Neutrophil (primary cell): ENCODE measurements at regions not wholly inside any gene's neighbourhood (a gene's known extent, or its start where the extent isn't known, plus 50 kb on each side); places are given as distances from the start of the nearest gene placed in this dataset.

Source experiments
- H3K27ac ChIP-seq: fragments of 200-600 bp; sonication (generic); 2 replicates; pipeline ENCODE4 v1.5.1; 2016; ENCODE audit warnings: mild to moderate bottlenecking, moderate library complexity
- H3K27me3 ChIP-seq: fragments of 200-600 bp; sonication (generic); 2 replicates; pipeline ENCODE4 v1.6.0; 2016; ENCODE audit warnings: mild to moderate bottlenecking
- H3K36me3 ChIP-seq: fragments of 200-600 bp; sonication (generic); 2 replicates; pipeline ENCODE4 v1.5.1; 2017
- H3K4me1 ChIP-seq, 2 experiments: fragments of 200-600 bp in 1 of 2; sonication (generic) in 1 of 2; 1 replicate in 1 of 2; 2 replicates in 1 of 2; pipeline versions ENCODE4 v1.5.1 to v1.6.1; 2013 to 2016; ENCODE audit warnings: low read depth in 1 of 2, low read length in 1 of 2, mild to moderate bottlenecking in 1 of 2, moderate library complexity in 1 of 2; ENCODE audit not compliant: control insufficient read depth in 1 of 2, insufficient read depth in 1 of 2
- H3K4me3 ChIP-seq, 2 experiments: fragments of 200-600 bp in 1 of 2; sonication (generic) in 1 of 2; 1 replicate in 1 of 2; 2 replicates in 1 of 2; pipeline ENCODE4 v1.5.1; 2013 to 2016; ENCODE audit warnings: low read depth in 1 of 2, low read length in 1 of 2, mild to moderate bottlenecking in 1 of 2, moderate library complexity in 1 of 2
- H3K9me3 ChIP-seq: fragments of 200-600 bp; sonication (generic); 2 replicates; pipeline ENCODE4 v1.5.1; 2016
- CTCF ChIP-seq: fragments of 200-600 bp; sonication (generic); IDR thresholded peaks from 2 replicates; pipeline ENCODE4 v1.5.1; 2016; ENCODE audit warnings: antibody characterized with exemption

GRCh38 chr10:113407218-113407617, 145.6 kb upstream of the HABP2 start:
- Histone ChIP-seq H3K9me3 (no peaks in the 10 kb centered on the region), H3K36me3 (no peaks in the 10 kb centered on the region), H3K4me3 (no peak overlapping the region), H3K27me3 (no peaks in the 10 kb centered on the region), H3K4me1 (no peaks in the 10 kb centered on the region), H3K27ac (no peak overlapping the region)
- TF ChIP-seq CTCF: no peak

DNA sequence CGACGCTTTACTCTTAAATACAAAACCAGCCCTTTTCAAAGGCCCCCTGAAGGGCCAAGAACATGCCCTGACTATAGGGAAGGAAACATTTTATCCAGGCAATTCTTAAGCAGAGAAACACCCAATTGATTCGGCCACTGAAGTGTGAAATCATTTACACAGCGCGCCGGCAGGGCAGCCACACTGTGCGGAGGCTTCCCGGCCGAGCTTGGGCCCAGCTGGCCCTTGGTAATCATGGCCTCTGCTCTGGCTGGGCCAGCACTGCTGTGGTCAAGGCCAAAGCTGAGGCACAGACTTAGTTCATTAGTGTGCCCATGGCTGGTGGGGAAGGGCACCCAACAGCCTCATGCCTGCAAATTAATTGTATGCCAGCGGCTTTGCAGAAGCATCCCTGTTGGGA, 143.7 kb upstream of the HABP2 start:
- Histone ChIP-seq H3K27me3 (no peaks in the 10 kb centered on the region), H3K9me3 (no peaks in the 10 kb centered on the region), H3K36me3 (no peaks in the 10 kb centered on the region), H3K4me1 (no peaks in the 10 kb centered on the region), H3K27ac (no peak overlapping the region), H3K4me3 (no peak overlapping the region)
- TF ChIP-seq CTCF: no peak

DNA sequence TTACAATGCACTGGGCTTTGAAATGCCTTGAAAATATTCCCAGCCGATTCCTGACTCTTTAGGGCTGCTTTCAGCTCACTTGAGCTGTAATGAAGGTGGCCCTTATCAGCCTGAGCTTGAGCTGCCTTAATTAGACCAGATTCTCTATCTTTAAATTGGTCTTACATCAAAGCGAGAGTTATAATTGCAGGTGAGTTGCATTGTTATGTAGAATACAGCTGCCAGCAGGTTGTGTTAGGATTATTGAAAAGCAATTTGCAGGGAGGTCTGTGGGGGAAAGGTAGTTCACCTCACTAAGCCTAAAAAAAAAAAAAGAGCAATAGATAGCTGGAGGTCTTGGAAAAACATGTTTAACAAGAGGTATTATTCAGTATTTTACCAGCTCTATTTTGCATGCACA, 142.2 kb upstream of the HABP2 start:
- Histone ChIP-seq H3K4me1 (no peaks in the 10 kb centered on the region), H3K27ac (no peak overlapping the region), H3K4me3 (no peak overlapping the region), H3K9me3 (no peaks in the 10 kb centered on the region), H3K36me3 (no peaks in the 10 kb centered on the region), H3K27me3 (no peaks in the 10 kb centered on the region)
- TF ChIP-seq CTCF: no peak

DNA sequence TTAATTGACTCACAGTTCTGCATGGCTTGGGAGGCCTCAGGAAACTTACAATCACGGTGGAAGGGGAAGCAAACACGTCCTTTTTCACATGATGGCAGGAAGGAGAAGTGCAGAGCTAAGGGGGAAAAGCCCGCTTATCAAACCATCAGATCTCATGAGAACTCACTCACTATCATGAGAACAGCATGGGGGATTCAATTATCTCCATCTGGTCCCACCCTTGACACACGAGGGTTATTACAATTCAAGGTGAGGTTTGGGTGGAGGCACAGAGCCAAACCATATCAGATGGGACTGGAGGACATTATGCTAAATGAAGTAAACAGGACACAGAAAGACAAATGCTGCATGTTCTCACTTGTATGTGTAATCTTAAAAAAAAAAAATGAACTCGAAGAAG, 141.4 kb upstream of the HABP2 start:
- Histone ChIP-seq H3K9me3 (no peaks in the 10 kb centered on the region), H3K27me3 (no peaks in the 10 kb centered on the region), H3K27ac (no peak overlapping the region), H3K4me1 (no peaks in the 10 kb centered on the region), H3K4me3 (no peak overlapping the region), H3K36me3 (no peaks in the 10 kb centered on the region)
- no peak for TF ChIP-seq CTCF

- Histone ChIP-seq H3K9me3 (no peaks in the 10 kb centered on the region), H3K4me1 (no peaks in the 10 kb centered on the region), H3K4me3 (no peak overlapping the region), H3K36me3 (no peaks in the 10 kb centered on the region), H3K27ac (no peak overlapping the region), H3K27me3 (no peaks in the 10 kb centered on the region)
- TF ChIP-seq CTCF: no peak
These were observed 140.7 kb upstream of the HABP2 start for GRCh38 chr10:113412161-113412560.

- no peak overlapping the region for H3K4me3 ChIP-seq
- H3K36me3 ChIP-seq: no peaks in the 10 kb centered on the region
- no peaks in the 10 kb centered on the region for H3K27me3 ChIP-seq
- no peaks in the 10 kb centered on the region for H3K9me3 ChIP-seq
- H3K4me1 ChIP-seq: no peaks in the 10 kb centered on the region
- no peak for TF ChIP-seq CTCF
- no peak overlapping the region for H3K27ac ChIP-seq
These were observed 138.3 kb upstream of the HABP2 start for GRCh38 chr10:113414543-113414942.
